Transverse colon (tissue), 4 donors: ENCODE measurements at regions not wholly inside any gene's neighbourhood (a gene's known extent, or its start where the extent isn't known, plus 50 kb on each side); places are given as distances from the start of the nearest gene placed in this dataset.

ENCODE experiments used
- CTCF ChIP-seq, 5 experiments: fragments of 200-600 bp in 3 of 5; fragments of 450-650 bp in 2 of 5; sonication (generic) in 3 of 5; IDR thresholded peaks; 1 replicate in 2 of 5; 2 replicates in 3 of 5; pipeline ENCODE4 v1.5.1; 2016 to 2017; ENCODE audit warnings: antibody characterized with exemption in 5 of 5, inconsistent platforms in 3 of 5, mild to moderate bottlenecking in 2 of 5, moderate library complexity in 1 of 5
- POLR2AphosphoS5 ChIP-seq, 3 donors: sonication (generic); formaldehyde crosslinking; IDR thresholded peaks; one replicate each; pipeline ENCODE4 v1.6.1; 2016; ENCODE audit warnings: antibody characterized with exemption in 3 of 3

GRCh38 chr6:147654103-147654845 is 145.8 kb downstream of the SAMD5 start:
- TF ChIP-seq CTCF (IDR thresholded peaks at IDR 0.05) (no peak), POLR2AphosphoS5 (IDR thresholded peaks at IDR 0.05) (no peak)
